ENCODE measurements at regions not wholly inside any gene's neighbourhood (a gene's known extent, or its start where the extent isn't known, plus 50 kb on each side); places are given as distances from the start of the nearest gene placed in this dataset.

DNA sequence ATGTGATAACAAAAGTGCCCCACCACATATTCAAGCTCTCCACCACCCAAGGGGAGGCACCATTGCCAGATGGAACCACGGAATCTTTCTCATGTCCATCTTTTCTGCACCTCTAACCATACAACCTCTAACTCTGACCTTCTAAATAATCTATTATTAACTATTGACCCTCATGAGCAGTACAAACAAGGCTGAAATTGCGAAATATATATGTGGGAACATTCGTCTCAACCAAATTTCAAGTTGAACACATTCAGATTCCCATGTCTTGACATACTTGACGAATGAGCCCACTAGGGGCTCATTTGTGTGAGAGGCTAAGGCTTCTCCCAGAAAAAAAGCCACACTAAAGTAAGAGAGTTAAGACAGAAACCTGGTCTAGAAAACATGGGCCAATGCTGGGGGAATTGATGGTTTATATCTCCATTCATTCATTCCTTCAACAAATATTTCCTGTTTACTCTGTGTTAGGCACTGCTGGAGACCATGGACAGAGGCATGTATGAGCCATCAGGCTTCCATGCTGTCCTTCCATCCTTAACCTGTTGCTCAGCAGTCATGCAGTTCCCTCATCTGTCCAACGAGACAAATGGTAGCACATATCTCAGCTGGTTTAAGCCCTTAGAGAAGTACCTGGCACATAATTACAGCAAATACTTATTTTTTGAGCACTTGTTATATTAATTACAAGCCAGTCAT, 130.4 kb downstream of the ESM1 start:
- Histone ChIP-seq H3K27ac (ENCODE audit: insufficient read depth, low read depth, low read length, poor library complexity, severe bottlenecking) (no peak overlapping the region), H3K9me3 (ENCODE audit: control insufficient read depth, low read length) (peaks cover 4% of the 10 kb centered on the region), H3K36me3 (ENCODE audit: control insufficient read depth, insufficient read depth, low read length) (no peaks in the 10 kb centered on the region), H3K4me1 (ENCODE audit: control insufficient read depth, insufficient read depth, low read length) (no peaks in the 10 kb centered on the region), H3K27me3 (ENCODE audit: control insufficient read depth, insufficient read depth, low read length, poor library complexity, severe bottlenecking) (no peaks in the 10 kb centered on the region), H3K4me3 (ENCODE audit: insufficient read depth, low read depth, low read length) (no peak overlapping the region)
- 94% methylated on average over 5 of the region's 5 CpGs for WGBS, 2 experiments

DNA sequence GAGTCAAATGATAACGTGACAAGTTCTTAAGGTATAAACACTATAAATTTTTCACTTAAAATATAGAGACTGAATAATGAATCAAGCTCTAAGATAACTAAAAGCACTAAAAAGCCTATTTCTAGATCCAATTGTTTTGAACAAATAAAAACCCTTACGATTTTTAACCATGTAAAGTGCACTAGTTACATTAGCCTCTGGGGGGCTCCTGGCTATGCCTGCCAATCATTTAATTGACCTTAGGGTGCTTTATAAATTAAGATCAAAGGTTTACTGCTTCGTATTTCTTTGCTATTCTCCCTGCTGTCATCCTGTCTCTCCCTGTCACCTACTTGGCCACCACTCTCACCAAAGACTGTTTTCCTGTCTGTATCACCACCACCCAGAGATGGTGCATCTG, 133.4 kb downstream of the ESM1 start:
- 78 to 87% methylated on average over 2 of the region's 3 CpGs for WGBS, 2 experiments
- Histone ChIP-seq H3K27ac (ENCODE audit: insufficient read depth, low read depth, low read length, poor library complexity, severe bottlenecking) (no peak overlapping the region), H3K27me3 (ENCODE audit: control insufficient read depth, insufficient read depth, low read length, poor library complexity, severe bottlenecking) (no peaks in the 10 kb centered on the region), H3K4me3 (ENCODE audit: insufficient read depth, low read depth, low read length) (no peak overlapping the region), H3K4me1 (ENCODE audit: control insufficient read depth, insufficient read depth, low read length) (no peaks in the 10 kb centered on the region), H3K9me3 (ENCODE audit: control insufficient read depth, low read length) (no peaks in the 10 kb centered on the region), H3K36me3 (ENCODE audit: control insufficient read depth, insufficient read depth, low read length) (no peaks in the 10 kb centered on the region)

DNA sequence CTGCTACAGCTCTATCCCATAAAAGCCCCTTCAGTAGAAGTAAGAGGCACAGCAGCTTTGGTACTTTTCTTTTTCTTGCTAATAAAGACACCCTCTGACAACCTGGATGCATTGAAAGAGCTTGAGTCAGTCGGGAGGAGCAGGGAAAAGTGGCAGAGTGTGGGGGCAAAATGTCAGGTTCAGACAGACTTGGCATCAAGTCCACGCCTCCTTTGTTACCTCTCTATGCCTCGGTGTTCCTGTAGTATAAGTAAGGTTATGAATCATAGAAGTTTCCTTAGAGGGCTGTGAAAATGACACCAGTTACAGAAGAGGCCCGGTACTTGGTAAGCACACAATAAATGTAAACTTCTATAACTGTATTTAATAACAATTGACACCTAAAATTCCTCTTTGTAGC, 133.9 kb downstream of the ESM1 start:
- no peaks in the 10 kb centered on the region for H3K27me3 ChIP-seq (ENCODE audit: control insufficient read depth, insufficient read depth, low read length, poor library complexity, severe bottlenecking)
- 87% methylated on average over 3 to 4 of the region's 4 CpGs for WGBS, 2 experiments
- H3K9me3 ChIP-seq (ENCODE audit: control insufficient read depth, low read length), result no peaks in the 10 kb centered on the region
- no peaks in the 10 kb centered on the region for H3K4me1 ChIP-seq (ENCODE audit: control insufficient read depth, insufficient read depth, low read length)
- no peaks in the 10 kb centered on the region for H3K36me3 ChIP-seq (ENCODE audit: control insufficient read depth, insufficient read depth, low read length)
- H3K4me3 ChIP-seq (ENCODE audit: insufficient read depth, low read depth, low read length), result no peak overlapping the region
- H3K27ac ChIP-seq (ENCODE audit: insufficient read depth, low read depth, low read length, poor library complexity, severe bottlenecking), result no peak overlapping the region

DNA sequence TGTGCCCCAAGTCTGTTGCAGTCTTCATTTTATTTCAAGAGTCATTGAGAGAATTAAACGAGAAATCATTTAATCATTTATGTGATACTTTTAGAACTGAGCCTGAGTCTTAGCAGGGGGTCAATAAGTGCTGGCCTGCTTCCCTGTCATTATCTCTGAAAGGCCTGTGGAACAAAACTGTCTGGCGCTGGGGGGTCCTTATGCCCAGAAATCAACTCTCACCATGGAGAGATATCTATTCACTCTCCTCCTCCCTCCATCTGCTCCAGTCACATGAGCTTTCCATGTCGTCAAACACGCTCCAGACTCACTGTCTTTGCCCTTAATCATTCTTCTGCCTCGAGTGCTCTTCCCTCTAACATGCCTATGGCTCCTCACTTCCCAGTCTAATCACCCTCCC, 136.8 kb downstream of the ESM1 start:
- H3K27ac ChIP-seq (ENCODE audit: insufficient read depth, low read depth, low read length, poor library complexity, severe bottlenecking), result no peak overlapping the region
- no peaks in the 10 kb centered on the region for H3K36me3 ChIP-seq (ENCODE audit: control insufficient read depth, insufficient read depth, low read length)
- H3K4me3 ChIP-seq (ENCODE audit: insufficient read depth, low read depth, low read length), result no peak overlapping the region
- no peaks in the 10 kb centered on the region for H3K4me1 ChIP-seq (ENCODE audit: control insufficient read depth, insufficient read depth, low read length)
- WGBS, 2 experiments, result 89 to 92% methylated on average over 5 of the region's 5 CpGs
- H3K27me3 ChIP-seq (ENCODE audit: control insufficient read depth, insufficient read depth, low read length, poor library complexity, severe bottlenecking), result no peaks in the 10 kb centered on the region
- no peaks in the 10 kb centered on the region for H3K9me3 ChIP-seq (ENCODE audit: control insufficient read depth, low read length)

DNA sequence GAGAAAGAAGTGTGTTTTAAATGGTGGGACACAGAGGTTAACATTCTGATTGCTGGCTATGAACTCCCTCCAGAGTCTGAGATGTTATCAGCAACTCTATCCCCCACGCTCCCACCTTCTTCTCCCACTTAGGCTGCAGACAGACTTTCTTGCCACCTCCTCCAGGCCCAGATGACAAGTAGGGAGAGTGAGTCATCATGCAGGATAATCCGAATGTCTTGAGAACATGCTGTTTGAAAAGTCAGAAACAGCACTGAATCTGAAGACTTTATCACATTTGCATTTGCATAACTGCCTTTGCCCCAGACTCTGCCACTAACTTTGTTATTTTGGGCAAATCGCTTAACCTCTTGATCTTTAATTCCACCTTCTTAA, 139.8 kb downstream of the ESM1 start:
- no peaks in the 10 kb centered on the region for H3K36me3 ChIP-seq (ENCODE audit: control insufficient read depth, insufficient read depth, low read length)
- H3K27ac ChIP-seq (ENCODE audit: insufficient read depth, low read depth, low read length, poor library complexity, severe bottlenecking), result no peak overlapping the region
- 60 to 74% methylated on average over 3 of the region's 3 CpGs for WGBS, 2 experiments
- H3K4me3 ChIP-seq (ENCODE audit: insufficient read depth, low read depth, low read length), result no peak overlapping the region
- no peaks in the 10 kb centered on the region for H3K4me1 ChIP-seq (ENCODE audit: control insufficient read depth, insufficient read depth, low read length)
- no peaks in the 10 kb centered on the region for H3K27me3 ChIP-seq (ENCODE audit: control insufficient read depth, insufficient read depth, low read length, poor library complexity, severe bottlenecking)
- H3K9me3 ChIP-seq (ENCODE audit: control insufficient read depth, low read length), result no peaks in the 10 kb centered on the region

DNA sequence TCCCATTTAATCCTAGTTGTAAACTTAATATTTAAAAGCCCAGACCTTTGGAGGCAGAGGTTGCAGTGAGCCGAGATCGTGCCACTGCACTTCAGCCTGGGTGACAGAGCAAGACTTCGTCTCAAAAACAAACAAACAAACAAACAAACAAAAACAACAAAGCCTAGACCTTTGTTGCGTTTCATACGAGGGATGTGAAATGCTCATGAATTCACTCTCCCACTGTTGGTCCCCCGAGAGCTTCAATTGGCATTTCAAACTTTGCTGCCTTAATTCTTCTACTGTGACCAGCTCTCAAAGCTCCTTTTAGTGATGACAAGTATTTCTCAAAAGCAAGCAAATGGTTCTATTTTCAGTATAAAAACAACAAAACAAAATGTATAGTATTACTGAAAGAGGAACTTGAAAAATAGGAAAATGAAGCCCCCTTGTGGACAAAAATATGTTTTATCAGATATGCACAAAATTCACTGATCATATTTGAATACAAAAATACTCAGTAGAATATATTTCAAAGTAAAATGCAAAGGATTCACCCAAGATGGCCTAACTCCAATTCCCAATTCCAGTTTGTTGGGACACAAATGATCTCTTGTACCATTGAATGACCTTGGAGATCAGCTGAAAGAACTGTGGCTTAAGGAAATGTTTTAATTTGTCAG, 140.4 kb downstream of the ESM1 start:
- Histone ChIP-seq H3K9me3 (ENCODE audit: control insufficient read depth, low read length) (no peaks in the 10 kb centered on the region), H3K36me3 (ENCODE audit: control insufficient read depth, insufficient read depth, low read length) (no peaks in the 10 kb centered on the region), H3K4me3 (ENCODE audit: insufficient read depth, low read depth, low read length) (no peak overlapping the region), H3K27ac (ENCODE audit: insufficient read depth, low read depth, low read length, poor library complexity, severe bottlenecking) (no peak overlapping the region), H3K27me3 (ENCODE audit: control insufficient read depth, insufficient read depth, low read length, poor library complexity, severe bottlenecking) (no peaks in the 10 kb centered on the region), H3K4me1 (ENCODE audit: control insufficient read depth, insufficient read depth, low read length) (no peaks in the 10 kb centered on the region)
- WGBS, 2 experiments, result 75 to 84% methylated on average over 6 of the region's 6 CpGs

DNA sequence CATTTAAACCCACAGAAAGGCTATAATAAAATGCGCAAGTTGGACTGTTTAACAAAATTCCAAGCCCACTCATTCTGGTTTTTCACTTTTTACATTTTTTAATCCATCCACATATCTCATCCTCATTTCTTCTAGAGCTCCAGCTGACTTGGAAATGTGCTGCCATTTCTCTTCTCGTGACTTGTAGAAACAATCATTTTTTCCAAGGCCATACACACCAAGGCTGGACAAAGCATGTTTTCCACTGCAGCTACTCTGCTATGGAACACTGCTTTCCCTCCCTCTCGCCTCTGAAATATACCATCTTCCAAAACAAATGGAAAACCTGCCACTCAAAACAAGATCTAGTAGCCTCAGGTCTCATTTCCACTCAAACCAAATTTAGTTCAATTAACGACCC, 141.1 kb downstream of the ESM1 start:
- Histone ChIP-seq H3K36me3 (ENCODE audit: control insufficient read depth, insufficient read depth, low read length) (no peaks in the 10 kb centered on the region), H3K9me3 (ENCODE audit: control insufficient read depth, low read length) (no peaks in the 10 kb centered on the region), H3K27me3 (ENCODE audit: control insufficient read depth, insufficient read depth, low read length, poor library complexity, severe bottlenecking) (no peaks in the 10 kb centered on the region), H3K4me1 (ENCODE audit: control insufficient read depth, insufficient read depth, low read length) (no peaks in the 10 kb centered on the region), H3K27ac (ENCODE audit: insufficient read depth, low read depth, low read length, poor library complexity, severe bottlenecking) (no peak overlapping the region), H3K4me3 (ENCODE audit: insufficient read depth, low read depth, low read length) (no peak overlapping the region)
- WGBS, 2 experiments, result 85 to 91% methylated on average over 4 of the region's 4 CpGs

DNA sequence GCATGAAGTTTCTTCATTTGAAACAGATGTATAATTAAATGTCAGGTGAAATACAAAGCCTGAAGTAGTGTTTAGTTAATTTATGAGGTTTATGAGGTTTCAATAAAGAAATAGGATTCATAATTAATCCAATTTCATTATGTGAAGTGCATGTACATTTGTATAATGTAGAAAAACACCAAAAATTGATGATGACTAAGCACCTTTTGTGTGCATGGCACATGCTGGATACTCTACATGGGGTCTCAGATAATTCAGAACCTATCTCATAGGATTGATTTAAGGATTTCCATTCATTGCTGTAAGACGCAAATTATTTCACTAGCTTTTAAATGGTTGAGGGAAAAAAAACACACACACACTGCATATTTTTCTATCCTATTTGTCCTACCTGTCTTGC, 143.9 kb downstream of the ESM1 start:
- WGBS, 2 experiments, result 95 to 100% methylated on average over 1 of the region's 1 CpG
- no peaks in the 10 kb centered on the region for H3K27me3 ChIP-seq (ENCODE audit: control insufficient read depth, insufficient read depth, low read length, poor library complexity, severe bottlenecking)
- no peaks in the 10 kb centered on the region for H3K9me3 ChIP-seq (ENCODE audit: control insufficient read depth, low read length)
- H3K4me1 ChIP-seq (ENCODE audit: control insufficient read depth, insufficient read depth, low read length), result no peaks in the 10 kb centered on the region
- no peak overlapping the region for H3K27ac ChIP-seq (ENCODE audit: insufficient read depth, low read depth, low read length, poor library complexity, severe bottlenecking)
- no peak overlapping the region for H3K4me3 ChIP-seq (ENCODE audit: insufficient read depth, low read depth, low read length)
- no peaks in the 10 kb centered on the region for H3K36me3 ChIP-seq (ENCODE audit: control insufficient read depth, insufficient read depth, low read length)

DNA sequence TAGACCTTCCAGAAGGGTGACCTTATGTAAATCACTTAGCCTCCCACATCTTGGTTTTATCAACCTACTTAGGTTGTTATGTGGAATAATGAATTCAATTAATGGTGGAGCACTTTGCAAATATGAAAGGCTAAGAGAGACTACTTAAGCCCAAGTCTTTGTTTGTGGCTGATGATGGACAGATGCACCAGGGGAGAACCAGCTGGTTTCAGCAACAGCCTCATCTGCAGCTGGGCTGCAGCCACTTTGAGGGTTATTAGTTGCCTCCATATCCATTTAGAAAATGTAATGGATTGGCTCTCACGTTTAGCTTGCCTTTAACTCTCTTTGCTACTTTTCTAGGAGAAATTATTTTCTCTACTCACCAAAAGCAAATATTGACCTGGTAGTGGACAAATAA, 146.6 kb downstream of the ESM1 start:
- Histone ChIP-seq H3K27me3 (ENCODE audit: control insufficient read depth, insufficient read depth, low read length, poor library complexity, severe bottlenecking) (no peaks in the 10 kb centered on the region), H3K4me3 (ENCODE audit: insufficient read depth, low read depth, low read length) (no peak overlapping the region), H3K27ac (ENCODE audit: insufficient read depth, low read depth, low read length, poor library complexity, severe bottlenecking) (no peak overlapping the region), H3K9me3 (ENCODE audit: control insufficient read depth, low read length) (no peaks in the 10 kb centered on the region), H3K36me3 (ENCODE audit: control insufficient read depth, insufficient read depth, low read length) (no peaks in the 10 kb centered on the region), H3K4me1 (ENCODE audit: control insufficient read depth, insufficient read depth, low read length) (no peaks in the 10 kb centered on the region)
- WGBS, 2 experiments, result 82 to 92% methylated on average over 1 of the region's 1 CpG

DNA sequence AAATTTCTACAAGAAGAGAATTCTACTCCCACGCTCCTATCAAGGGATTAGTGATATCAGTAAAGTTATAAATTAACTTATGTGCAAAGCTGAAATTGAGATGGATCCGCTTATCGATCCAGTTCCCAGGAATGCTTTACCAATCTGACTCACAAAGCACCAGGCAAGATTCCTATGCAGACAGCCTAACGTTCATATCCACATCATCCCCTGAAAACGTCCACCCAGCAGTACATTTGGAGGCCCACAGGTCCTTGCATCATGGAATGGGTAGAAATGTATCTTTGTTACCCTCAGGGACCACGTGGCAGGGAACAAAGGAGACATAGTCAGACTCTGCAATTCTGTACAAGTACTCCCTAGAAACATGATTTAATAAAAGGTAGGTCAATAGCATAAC, 147.4 kb downstream of the ESM1 start:
- Histone ChIP-seq H3K27ac (ENCODE audit: insufficient read depth, low read depth, low read length, poor library complexity, severe bottlenecking) (no peak overlapping the region), H3K36me3 (ENCODE audit: control insufficient read depth, insufficient read depth, low read length) (no peaks in the 10 kb centered on the region), H3K4me1 (ENCODE audit: control insufficient read depth, insufficient read depth, low read length) (no peaks in the 10 kb centered on the region), H3K4me3 (ENCODE audit: insufficient read depth, low read depth, low read length) (no peak overlapping the region), H3K9me3 (ENCODE audit: control insufficient read depth, low read length) (no peaks in the 10 kb centered on the region), H3K27me3 (ENCODE audit: control insufficient read depth, insufficient read depth, low read length, poor library complexity, severe bottlenecking) (no peaks in the 10 kb centered on the region)
- 92 to 93% methylated on average over 5 to 6 of the region's 6 CpGs for WGBS, 2 experiments
